ENCODE measurements at regions not wholly inside any gene's neighbourhood (a gene's known extent, or its start where the extent isn't known, plus 50 kb on each side); places are given as distances from the start of the nearest gene placed in this dataset.
"Not testable (repeated sequence)": the region's sequence is repeated elsewhere in the genome, so short reads cannot be mapped to it uniquely, and the experiment has no call there.

DNA sequence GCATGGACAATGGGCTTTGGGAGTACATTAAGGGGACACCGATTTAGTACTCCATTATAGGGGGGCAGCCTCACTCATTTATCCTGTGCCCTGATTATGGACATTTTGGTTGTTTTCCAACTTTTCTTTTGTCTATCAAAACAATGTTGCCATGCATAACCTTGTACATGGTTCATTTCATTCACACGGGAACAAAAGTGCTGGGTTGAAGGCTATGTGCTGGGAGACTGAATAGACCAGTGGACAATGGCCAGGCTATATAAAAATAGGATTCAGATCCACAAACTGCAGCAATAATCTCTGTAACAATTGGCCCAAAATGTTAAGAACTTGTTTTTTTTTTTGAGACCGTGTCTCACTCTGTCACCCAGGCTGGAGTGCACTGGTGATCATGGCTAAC lies 100.7 kb upstream of the GMDS start:
- 85 to 94% (median 92%) methylated on average over 3 of the region's 3 CpGs for WGBS, 5 donors
- H3K4me1 ChIP-seq, result no peaks in the 10 kb centered on the region
- H3K4me3 ChIP-seq, result no peak overlapping the region
- TF ChIP-seq, protein P1, sequence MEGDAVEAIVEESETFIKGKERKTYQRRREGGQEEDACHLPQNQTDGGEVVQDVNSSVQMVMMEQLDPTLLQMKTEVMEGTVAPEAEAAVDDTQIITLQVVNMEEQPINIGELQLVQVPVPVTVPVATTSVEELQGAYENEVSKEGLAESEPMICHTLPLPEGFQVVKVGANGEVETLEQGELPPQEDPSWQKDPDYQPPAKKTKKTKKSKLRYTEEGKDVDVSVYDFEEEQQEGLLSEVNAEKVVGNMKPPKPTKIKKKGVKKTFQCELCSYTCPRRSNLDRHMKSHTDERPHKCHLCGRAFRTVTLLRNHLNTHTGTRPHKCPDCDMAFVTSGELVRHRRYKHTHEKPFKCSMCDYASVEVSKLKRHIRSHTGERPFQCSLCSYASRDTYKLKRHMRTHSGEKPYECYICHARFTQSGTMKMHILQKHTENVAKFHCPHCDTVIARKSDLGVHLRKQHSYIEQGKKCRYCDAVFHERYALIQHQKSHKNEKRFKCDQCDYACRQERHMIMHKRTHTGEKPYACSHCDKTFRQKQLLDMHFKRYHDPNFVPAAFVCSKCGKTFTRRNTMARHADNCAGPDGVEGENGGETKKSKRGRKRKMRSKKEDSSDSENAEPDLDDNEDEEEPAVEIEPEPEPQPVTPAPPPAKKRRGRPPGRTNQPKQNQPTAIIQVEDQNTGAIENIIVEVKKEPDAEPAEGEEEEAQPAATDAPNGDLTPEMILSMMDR (IDR thresholded peaks at IDR 0.05 in 8 of 11, conservative IDR thresholded peaks at IDR 0.05 in 3 of 11), result no peak
- TF ChIP-seq POLR2A (IDR thresholded peaks at IDR 0.05), result no peak
- TF ChIP-seq POLR2AphosphoS5 (IDR thresholded peaks at IDR 0.05), result no peak
- no peak overlapping the region for H3K27ac ChIP-seq
- H3K9me3 ChIP-seq, result peaks cover 0 to 22% (median 3%) of the 10 kb centered on the region in 8 donors
- intact Hi-C loops (cut with DNase I; ENCODE audit: low total_unique reads), result no loop called here
- H3K27me3 ChIP-seq (replicated peaks in 1 of 7), result no peaks in the 10 kb centered on the region
- no peaks in the 10 kb centered on the region for H3K36me3 ChIP-seq
- no peak for DNase-seq

DNA sequence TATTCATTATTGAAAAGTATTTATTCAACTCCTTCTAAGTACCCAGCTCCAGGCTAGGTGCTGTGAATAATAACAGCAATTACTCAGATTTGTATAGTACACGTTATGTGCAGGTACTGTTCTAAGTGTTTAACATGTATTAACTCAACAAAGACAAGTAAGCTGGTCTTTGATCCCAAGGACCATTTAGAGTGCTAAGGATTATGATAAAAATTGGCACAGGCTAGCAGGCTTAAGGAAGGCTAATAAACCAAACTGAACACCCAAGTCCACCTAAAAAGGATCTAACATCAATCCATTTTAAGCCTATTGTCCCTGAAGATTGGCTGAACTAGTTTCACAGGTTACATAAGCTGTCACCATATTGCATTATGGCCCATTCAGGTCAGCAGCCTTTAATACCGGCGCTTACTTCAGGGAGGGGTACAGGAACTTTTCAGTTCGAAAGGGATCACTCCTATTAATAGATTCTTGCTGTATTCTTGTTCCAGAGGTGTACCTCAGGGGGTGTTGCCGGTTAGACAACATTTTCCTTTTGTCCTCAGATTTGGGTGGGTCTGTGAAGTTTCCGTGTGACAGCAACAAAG lies 99.0 kb upstream of the GMDS start:
- Histone ChIP-seq H3K4me1 (no peaks in the 10 kb centered on the region), H3K4me3 (no peak overlapping the region), H3K9me3 (peaks cover 0 to 39% (median 19%) of the 10 kb centered on the region in 8 donors), H3K27ac (no peak overlapping the region), H3K36me3 (no peaks in the 10 kb centered on the region), H3K27me3 (replicated peaks in 1 of 7) (no peaks in the 10 kb centered on the region)
- TF ChIP-seq POLR2AphosphoS5 (IDR thresholded peaks at IDR 0.05) (no peak), POLR2A (IDR thresholded peaks at IDR 0.05) (no peak)
- TF ChIP-seq, protein P1 (IDR thresholded peaks at IDR 0.05 in 8 of 11, conservative IDR thresholded peaks at IDR 0.05 in 3 of 11), result no peak
- intact Hi-C loops (cut with DNase I; ENCODE audit: low total_unique reads), result no loop called here
- no peak for DNase-seq
- 89 to 95% (median 92%) methylated on average over 6 of the region's 6 CpGs for WGBS, 5 donors

DNA sequence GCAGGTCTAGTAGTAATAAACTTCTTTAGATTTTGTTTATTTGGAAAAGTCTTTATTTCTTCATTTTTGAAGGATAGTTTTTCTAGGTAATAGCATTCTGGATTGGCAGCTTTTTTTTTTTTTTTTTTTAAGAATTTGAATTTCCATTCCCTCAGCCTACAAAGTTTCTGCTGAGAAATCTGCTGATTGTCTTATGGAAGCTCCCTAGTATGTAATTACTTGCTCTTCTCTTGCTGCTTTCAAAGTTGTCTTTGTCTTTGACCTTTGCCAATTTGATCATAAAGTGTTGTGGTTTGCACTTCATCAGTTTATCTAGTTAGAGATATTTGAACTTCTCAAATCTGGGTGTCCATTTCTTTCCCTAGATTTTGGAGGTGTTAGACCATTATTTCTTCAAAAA lies 82.2 kb upstream of the GMDS start:
- no peak overlapping the region for H3K4me3 ChIP-seq
- H3K36me3 ChIP-seq, result peaks cover 0 to 45% (median 0%) of the 10 kb centered on the region in 6 donors
- H3K27ac ChIP-seq, result no peak overlapping the region
- peaks cover 4 to 83% (median 75%) of the 10 kb centered on the region in 8 donors for H3K9me3 ChIP-seq
- TF ChIP-seq, protein P1 (IDR thresholded peaks at IDR 0.05 in 8 of 11, conservative IDR thresholded peaks at IDR 0.05 in 3 of 11), result no peak
- TF ChIP-seq POLR2AphosphoS5 (IDR thresholded peaks at IDR 0.05) (no peak), POLR2A (IDR thresholded peaks at IDR 0.05) (no peak)
- no peak for DNase-seq
- H3K4me1 ChIP-seq, result no peaks in the 10 kb centered on the region
- intact Hi-C loops (cut with DNase I; ENCODE audit: low total_unique reads), result no loop called here
- no peaks in the 10 kb centered on the region for H3K27me3 ChIP-seq (replicated peaks in 1 of 7)

DNA sequence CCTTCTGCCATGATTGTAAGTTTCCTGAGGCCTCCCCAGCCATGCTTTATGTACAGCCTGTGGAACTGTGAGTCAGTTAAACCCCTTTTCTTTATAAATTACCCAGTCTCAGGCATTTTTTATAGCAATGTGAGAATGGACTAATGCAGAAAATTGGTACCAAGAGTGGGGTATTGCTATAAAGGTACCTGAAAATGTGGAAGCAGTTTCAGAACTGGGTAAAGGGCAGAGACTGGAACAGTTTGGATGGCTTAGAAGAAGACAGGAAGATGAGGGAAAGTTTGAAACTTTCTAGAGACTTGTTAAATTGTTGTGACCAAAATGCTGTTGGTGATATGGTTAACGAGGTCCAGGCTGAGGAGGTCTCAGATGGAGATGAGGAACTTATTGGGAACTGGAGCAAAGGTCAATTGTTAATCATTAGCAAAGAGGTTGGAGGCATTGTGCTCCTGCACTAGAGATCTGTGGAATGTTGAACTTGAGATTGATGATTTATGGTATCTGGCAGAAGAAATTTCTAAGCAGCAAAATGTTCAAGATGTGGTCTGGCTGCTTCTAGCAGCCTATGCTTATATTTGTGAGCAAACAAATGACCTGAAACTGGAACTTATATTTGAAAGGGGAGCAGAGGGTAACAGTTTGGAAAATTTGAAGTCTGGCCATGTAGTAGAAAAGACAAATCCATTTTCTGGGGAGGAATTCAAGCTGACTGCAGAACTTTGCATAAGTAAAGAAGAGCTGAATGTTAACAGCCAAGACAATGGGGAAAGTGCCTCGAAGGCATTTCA lies 79.0 kb upstream of the GMDS start:
- Histone ChIP-seq H3K4me3 (no peak overlapping the region), H3K27me3 (replicated peaks in 1 of 7) (no peaks in the 10 kb centered on the region), H3K27ac (no peak overlapping the region), H3K4me1 (no peaks in the 10 kb centered on the region), H3K36me3 (peaks cover 0 to 53% (median 0%) of the 10 kb centered on the region in 6 donors), H3K9me3 (peaks cover 4 to 100% (median 96%) of the 10 kb centered on the region in 8 donors)
- intact Hi-C loops (cut with DNase I; ENCODE audit: low total_unique reads), result no loop called here
- DNase-seq, result no peak
- WGBS, 5 donors, result 69 to 90% (median 85%) methylated on average over 2 of the region's 2 CpGs
- TF ChIP-seq POLR2AphosphoS5 (IDR thresholded peaks at IDR 0.05), result no peak
- no peak for TF ChIP-seq POLR2A (IDR thresholded peaks at IDR 0.05)
- TF ChIP-seq, protein P1 (IDR thresholded peaks at IDR 0.05 in 8 of 11, conservative IDR thresholded peaks at IDR 0.05 in 3 of 11), result no peak

DNA sequence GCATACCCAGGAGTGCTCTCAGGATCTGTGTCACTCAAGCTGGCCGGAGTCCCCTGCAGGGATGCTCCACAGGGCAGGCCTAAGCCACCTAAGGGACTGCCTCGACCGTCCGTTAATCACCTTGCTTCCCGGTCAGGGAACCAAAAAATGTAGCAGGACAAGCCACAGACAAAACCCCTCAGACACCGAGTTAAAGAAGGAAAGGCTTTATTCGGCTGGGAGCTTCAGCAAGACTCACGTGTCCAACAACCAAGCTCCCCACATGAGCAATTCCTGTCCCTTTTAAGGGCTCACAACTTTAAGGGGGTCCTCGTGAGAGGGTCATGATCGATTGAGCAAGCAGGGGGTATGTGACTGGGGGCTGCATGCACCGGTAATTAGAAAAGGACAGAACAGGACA lies 72.1 kb upstream of the GMDS start:
- WGBS, 5 donors, result 94 to 97% (median 95%) methylated on average over 11 of the region's 11 CpGs
- H3K9me3 ChIP-seq, result peaks cover 0 to 69% (median 50%) of the 10 kb centered on the region in 8 donors
- H3K36me3 ChIP-seq, result peaks cover 0 to 38% (median 0%) of the 10 kb centered on the region in 6 donors
- DNase-seq; H3K4me3 ChIP-seq; H3K4me1 ChIP-seq; intact Hi-C loops (cut with DNase I; ENCODE audit: low total_unique reads); H3K27ac ChIP-seq; H3K27me3 ChIP-seq (replicated peaks in 1 of 7): not testable (repeated sequence)
